WTC11 (cell line): ENCODE measurements at regions not wholly inside any gene's neighbourhood (a gene's known extent, or its start where the extent isn't known, plus 50 kb on each side); places are given as distances from the start of the nearest gene placed in this dataset.

Experiments
- ATAC-seq: fragments of 200-7000 bp; cut with Tn5 transposase; 2 replicates; pipeline ENCODE4 v1.10.0; 2021; ENCODE audit warnings: mild to moderate bottlenecking, moderate library complexity
- CTCF ChIA-PET: fragments of 300-600 bp; sonication (Branson Sonifier 250); formaldehyde crosslinking; loops from one replicate; lab custom pipeline; 2021; ENCODE audit warnings: antibody characterized with exemption; lab: Charles Lee
- POLR2A ChIA-PET: fragments of 350-600 bp; sonication (Branson Sonifier 250); formaldehyde crosslinking; loops from one replicate; lab custom pipeline; 2021; ENCODE audit warnings: antibody characterized with exemption; lab: Charles Lee
- DNase-seq: peaks from one replicate; pipeline ENCODE4 v3.0.0; 2021; ENCODE audit warnings: low spot score
- H3K27ac Mint-ChIP-seq: 2 replicates; pipeline ENCODE4 v1.8.0; 2021; ENCODE audit warnings: mixed read lengths
- H3K27me3 Mint-ChIP-seq: 2 replicates; pipeline ENCODE4 v1.8.0; 2021; ENCODE audit warnings: low read depth, mild to moderate bottlenecking, moderate library complexity, mixed read lengths
- H3K36me3 Mint-ChIP-seq: 2 replicates; pipeline ENCODE4 v1.8.0; 2021; ENCODE audit warnings: mixed read lengths
- H3K4me1 Mint-ChIP-seq: 2 replicates; pipeline ENCODE4 v1.8.0; 2022; ENCODE audit warnings: mixed read lengths
- H3K4me3 Mint-ChIP-seq: 2 replicates; pipeline ENCODE4 v1.8.0; 2021; ENCODE audit warnings: mild to moderate bottlenecking, moderate library complexity, mixed read lengths
- H3K9me3 Mint-ChIP-seq: 2 replicates; pipeline ENCODE4 v1.8.0; 2021; ENCODE audit warnings: mixed read lengths
- ESRRA ChIP-seq: sonication (generic); formaldehyde crosslinking; IDR thresholded peaks from 2 replicates; pipeline ENCODE4 v1.8.1; 2022; ENCODE audit warnings: mild to moderate bottlenecking, missing genetic modification reagents, borderline replicate concordance
- GTF2I ChIP-seq: fragments of 250-450 bp; sonication (Bioruptor Pico); conservative IDR thresholded peaks from 2 replicates; pipeline ENCODE4 v1.4.0; 2021; ENCODE audit warnings: mild to moderate bottlenecking
- HMGA2 ChIP-seq: fragments of 250-450 bp; sonication (Bioruptor Pico); IDR thresholded peaks from 2 replicates; pipeline ENCODE4 v1.4.0; 2021; ENCODE audit warnings: mild to moderate bottlenecking, moderate library complexity
- NFATC4 ChIP-seq: fragments of 250-450 bp; sonication (Bioruptor Pico); IDR thresholded peaks from 2 replicates; pipeline ENCODE4 v1.9.0; 2021; ENCODE audit warnings: mild to moderate bottlenecking
- TEAD1 ChIP-seq: sonication (generic); formaldehyde crosslinking; IDR thresholded peaks from 2 replicates; pipeline ENCODE4 v1.8.0; 2022; ENCODE audit warnings: mild to moderate bottlenecking, missing genetic modification reagents
- ZNF671 ChIP-seq: fragments of 250-450 bp; sonication (Bioruptor Pico); IDR thresholded peaks from 2 replicates; pipeline ENCODE4 v1.8.0; 2021; ENCODE audit warnings: mild to moderate bottlenecking
- TF ChIP-seq, protein P1 (sequence below): fragments of 250-450 bp; sonication (Bioruptor Pico); IDR thresholded peaks from 2 replicates; pipeline ENCODE4 v1.9.0; 2021; ENCODE audit warnings: mild to moderate bottlenecking, borderline replicate concordance
- TF ChIP-seq, protein P2 (sequence below): sonication (generic); formaldehyde crosslinking; IDR thresholded peaks from 2 replicates; pipeline ENCODE4 v1.8.0; 2023; ENCODE audit warnings: mild to moderate bottlenecking, missing genetic modification reagents
- TF ChIP-seq, protein P3 (sequence below): sonication (generic); formaldehyde crosslinking; conservative IDR thresholded peaks from 2 replicates; pipeline ENCODE4 v1.8.1; 2023; ENCODE audit warnings: mild to moderate bottlenecking, low read depth, missing genetic modification reagents, moderate library complexity
- TF ChIP-seq, protein P4 (sequence below): fragments of 250-450 bp; sonication (Bioruptor Pico); IDR thresholded peaks from 2 replicates; pipeline ENCODE4 v1.9.0; 2021; ENCODE audit warnings: mild to moderate bottlenecking
- TF ChIP-seq, protein P5 (sequence below): sonication (generic); formaldehyde crosslinking; IDR thresholded peaks from 2 replicates; pipeline ENCODE4 v1.8.1; 2023; ENCODE audit warnings: mild to moderate bottlenecking, missing genetic modification reagents, moderate library complexity
- TF ChIP-seq, protein P6 (sequence below): sonication (generic); formaldehyde crosslinking; IDR thresholded peaks from 2 replicates; pipeline ENCODE4 v1.8.1; 2023; ENCODE audit warnings: mild to moderate bottlenecking, missing genetic modification reagents, moderate library complexity
- TF ChIP-seq, protein P7 (sequence below): fragments of 250-450 bp; sonication (Bioruptor Pico); IDR thresholded peaks from 2 replicates; pipeline ENCODE4 v1.9.0; 2021; ENCODE audit warnings: moderate library complexity, mild to moderate bottlenecking, inconsistent platforms, borderline replicate concordance

DNA sequence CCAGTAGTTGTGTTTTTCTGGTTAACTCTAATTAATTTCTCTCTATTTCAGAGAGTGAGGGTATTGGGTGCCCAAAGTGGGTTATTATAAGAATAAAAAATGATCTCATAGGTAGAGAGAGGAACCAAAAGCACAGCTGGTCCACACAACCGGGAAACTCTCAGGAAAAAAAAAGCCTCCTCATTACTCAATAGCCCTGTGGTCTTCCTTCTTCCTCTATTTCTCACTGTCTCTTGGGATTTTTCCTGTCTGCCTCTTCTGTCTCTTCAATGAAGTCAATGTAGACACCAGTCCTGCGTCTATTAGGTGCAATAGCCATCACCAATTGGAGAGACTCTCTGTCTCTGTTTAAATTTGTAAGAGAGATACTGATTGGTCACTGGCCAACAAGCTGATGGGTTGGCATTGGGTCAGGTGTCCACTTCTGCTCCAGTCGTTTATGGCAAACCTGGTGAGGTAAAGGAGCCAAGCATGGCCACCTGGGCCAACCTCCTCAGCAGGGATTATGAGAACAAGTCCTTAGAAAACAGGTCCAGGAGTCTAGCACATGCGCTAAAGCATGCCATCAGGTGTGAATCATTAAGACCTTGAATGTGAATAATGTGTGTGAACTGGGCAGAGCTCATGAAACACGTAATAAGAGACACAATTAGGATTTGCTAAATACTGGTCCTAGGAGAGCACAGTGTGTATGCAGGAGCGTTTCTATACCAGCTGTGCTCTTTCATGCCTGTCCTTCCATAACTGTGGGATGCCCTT lies 443.0 kb upstream of the RUNX1 start:
- H3K4me3 Mint-ChIP-seq: no peak overlapping the region
- H3K9me3 Mint-ChIP-seq: 0 out of 2 replicates have a peak, but pooled peaks cover 4% of the 10 kb centered on the region
- POLR2A ChIA-PET: no interaction called here
- ATAC-seq (no peak), DNase-seq (no peak)
- no peaks in the 10 kb centered on the region for H3K27me3 Mint-ChIP-seq
- no peaks in the 10 kb centered on the region for H3K4me1 Mint-ChIP-seq
- TF ChIP-seq, protein P1, sequence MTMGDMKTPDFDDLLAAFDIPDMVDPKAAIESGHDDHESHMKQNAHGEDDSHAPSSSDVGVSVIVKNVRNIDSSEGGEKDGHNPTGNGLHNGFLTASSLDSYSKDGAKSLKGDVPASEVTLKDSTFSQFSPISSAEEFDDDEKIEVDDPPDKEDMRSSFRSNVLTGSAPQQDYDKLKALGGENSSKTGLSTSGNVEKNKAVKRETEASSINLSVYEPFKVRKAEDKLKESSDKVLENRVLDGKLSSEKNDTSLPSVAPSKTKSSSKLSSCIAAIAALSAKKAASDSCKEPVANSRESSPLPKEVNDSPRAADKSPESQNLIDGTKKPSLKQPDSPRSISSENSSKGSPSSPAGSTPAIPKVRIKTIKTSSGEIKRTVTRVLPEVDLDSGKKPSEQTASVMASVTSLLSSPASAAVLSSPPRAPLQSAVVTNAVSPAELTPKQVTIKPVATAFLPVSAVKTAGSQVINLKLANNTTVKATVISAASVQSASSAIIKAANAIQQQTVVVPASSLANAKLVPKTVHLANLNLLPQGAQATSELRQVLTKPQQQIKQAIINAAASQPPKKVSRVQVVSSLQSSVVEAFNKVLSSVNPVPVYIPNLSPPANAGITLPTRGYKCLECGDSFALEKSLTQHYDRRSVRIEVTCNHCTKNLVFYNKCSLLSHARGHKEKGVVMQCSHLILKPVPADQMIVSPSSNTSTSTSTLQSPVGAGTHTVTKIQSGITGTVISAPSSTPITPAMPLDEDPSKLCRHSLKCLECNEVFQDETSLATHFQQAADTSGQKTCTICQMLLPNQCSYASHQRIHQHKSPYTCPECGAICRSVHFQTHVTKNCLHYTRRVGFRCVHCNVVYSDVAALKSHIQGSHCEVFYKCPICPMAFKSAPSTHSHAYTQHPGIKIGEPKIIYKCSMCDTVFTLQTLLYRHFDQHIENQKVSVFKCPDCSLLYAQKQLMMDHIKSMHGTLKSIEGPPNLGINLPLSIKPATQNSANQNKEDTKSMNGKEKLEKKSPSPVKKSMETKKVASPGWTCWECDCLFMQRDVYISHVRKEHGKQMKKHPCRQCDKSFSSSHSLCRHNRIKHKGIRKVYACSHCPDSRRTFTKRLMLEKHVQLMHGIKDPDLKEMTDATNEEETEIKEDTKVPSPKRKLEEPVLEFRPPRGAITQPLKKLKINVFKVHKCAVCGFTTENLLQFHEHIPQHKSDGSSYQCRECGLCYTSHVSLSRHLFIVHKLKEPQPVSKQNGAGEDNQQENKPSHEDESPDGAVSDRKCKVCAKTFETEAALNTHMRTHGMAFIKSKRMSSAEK (CRISPR knock-in tag): no peak
- TF ChIP-seq, protein P2, sequence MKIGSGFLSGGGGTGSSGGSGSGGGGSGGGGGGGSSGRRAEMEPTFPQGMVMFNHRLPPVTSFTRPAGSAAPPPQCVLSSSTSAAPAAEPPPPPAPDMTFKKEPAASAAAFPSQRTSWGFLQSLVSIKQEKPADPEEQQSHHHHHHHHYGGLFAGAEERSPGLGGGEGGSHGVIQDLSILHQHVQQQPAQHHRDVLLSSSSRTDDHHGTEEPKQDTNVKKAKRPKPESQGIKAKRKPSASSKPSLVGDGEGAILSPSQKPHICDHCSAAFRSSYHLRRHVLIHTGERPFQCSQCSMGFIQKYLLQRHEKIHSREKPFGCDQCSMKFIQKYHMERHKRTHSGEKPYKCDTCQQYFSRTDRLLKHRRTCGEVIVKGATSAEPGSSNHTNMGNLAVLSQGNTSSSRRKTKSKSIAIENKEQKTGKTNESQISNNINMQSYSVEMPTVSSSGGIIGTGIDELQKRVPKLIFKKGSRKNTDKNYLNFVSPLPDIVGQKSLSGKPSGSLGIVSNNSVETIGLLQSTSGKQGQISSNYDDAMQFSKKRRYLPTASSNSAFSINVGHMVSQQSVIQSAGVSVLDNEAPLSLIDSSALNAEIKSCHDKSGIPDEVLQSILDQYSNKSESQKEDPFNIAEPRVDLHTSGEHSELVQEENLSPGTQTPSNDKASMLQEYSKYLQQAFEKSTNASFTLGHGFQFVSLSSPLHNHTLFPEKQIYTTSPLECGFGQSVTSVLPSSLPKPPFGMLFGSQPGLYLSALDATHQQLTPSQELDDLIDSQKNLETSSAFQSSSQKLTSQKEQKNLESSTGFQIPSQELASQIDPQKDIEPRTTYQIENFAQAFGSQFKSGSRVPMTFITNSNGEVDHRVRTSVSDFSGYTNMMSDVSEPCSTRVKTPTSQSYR (CRISPR knock-in tag): no peak
- TF ChIP-seq, protein P3, sequence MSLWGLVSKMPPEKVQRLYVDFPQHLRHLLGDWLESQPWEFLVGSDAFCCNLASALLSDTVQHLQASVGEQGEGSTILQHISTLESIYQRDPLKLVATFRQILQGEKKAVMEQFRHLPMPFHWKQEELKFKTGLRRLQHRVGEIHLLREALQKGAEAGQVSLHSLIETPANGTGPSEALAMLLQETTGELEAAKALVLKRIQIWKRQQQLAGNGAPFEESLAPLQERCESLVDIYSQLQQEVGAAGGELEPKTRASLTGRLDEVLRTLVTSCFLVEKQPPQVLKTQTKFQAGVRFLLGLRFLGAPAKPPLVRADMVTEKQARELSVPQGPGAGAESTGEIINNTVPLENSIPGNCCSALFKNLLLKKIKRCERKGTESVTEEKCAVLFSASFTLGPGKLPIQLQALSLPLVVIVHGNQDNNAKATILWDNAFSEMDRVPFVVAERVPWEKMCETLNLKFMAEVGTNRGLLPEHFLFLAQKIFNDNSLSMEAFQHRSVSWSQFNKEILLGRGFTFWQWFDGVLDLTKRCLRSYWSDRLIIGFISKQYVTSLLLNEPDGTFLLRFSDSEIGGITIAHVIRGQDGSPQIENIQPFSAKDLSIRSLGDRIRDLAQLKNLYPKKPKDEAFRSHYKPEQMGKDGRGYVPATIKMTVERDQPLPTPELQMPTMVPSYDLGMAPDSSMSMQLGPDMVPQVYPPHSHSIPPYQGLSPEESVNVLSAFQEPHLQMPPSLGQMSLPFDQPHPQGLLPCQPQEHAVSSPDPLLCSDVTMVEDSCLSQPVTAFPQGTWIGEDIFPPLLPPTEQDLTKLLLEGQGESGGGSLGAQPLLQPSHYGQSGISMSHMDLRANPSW: no peak
- TF ChIP-seq ESRRA (CRISPR knock-in tag) (no peak), ZNF671 (CRISPR knock-in tag) (no peak)
- TF ChIP-seq, protein P4, sequence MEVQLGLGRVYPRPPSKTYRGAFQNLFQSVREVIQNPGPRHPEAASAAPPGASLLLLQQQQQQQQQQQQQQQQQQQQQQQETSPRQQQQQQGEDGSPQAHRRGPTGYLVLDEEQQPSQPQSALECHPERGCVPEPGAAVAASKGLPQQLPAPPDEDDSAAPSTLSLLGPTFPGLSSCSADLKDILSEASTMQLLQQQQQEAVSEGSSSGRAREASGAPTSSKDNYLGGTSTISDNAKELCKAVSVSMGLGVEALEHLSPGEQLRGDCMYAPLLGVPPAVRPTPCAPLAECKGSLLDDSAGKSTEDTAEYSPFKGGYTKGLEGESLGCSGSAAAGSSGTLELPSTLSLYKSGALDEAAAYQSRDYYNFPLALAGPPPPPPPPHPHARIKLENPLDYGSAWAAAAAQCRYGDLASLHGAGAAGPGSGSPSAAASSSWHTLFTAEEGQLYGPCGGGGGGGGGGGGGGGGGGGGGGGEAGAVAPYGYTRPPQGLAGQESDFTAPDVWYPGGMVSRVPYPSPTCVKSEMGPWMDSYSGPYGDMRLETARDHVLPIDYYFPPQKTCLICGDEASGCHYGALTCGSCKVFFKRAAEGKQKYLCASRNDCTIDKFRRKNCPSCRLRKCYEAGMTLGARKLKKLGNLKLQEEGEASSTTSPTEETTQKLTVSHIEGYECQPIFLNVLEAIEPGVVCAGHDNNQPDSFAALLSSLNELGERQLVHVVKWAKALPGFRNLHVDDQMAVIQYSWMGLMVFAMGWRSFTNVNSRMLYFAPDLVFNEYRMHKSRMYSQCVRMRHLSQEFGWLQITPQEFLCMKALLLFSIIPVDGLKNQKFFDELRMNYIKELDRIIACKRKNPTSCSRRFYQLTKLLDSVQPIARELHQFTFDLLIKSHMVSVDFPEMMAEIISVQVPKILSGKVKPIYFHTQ (CRISPR knock-in tag): no peak
- TF ChIP-seq, protein P5, sequence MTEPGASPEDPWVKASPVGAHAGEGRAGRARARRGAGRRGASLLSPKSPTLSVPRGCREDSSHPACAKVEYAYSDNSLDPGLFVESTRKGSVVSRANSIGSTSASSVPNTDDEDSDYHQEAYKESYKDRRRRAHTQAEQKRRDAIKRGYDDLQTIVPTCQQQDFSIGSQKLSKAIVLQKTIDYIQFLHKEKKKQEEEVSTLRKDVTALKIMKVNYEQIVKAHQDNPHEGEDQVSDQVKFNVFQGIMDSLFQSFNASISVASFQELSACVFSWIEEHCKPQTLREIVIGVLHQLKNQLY: no peak
- H3K36me3 Mint-ChIP-seq: no peaks in the 10 kb centered on the region
- CTCF ChIA-PET: no interaction called here
- H3K27ac Mint-ChIP-seq: no peak overlapping the region

DNA sequence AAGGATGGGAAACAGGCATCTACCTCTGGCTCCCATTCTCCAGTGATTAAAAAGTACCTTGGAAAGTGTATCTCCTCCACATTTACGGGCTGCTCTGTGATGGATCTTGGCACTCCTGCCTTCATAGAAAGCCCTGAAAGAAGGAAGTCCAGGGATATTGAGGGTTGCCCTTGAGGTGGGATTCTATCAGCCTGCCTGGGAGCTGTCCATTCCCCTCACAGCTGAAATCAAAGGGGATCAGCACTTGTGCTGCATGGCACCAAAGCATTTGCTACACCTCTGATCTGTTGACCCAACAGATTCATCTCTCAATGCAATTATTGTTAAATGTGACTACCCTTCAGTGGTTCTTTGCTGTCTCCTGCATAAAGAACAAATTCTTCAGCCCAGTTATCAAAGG lies 442.0 kb upstream of the RUNX1 start:
- Mint-ChIP-seq H3K27me3 (no peaks in the 10 kb centered on the region), H3K27ac (no peak overlapping the region), H3K4me3 (no peak overlapping the region), H3K36me3 (no peaks in the 10 kb centered on the region), H3K9me3 (0 out of 2 replicates have a peak, but pooled peaks cover 4% of the 10 kb centered on the region), H3K4me1 (no peaks in the 10 kb centered on the region)
- DNase-seq (no peak), ATAC-seq (peak; percentile 47; the same call in 1 of the 2 replicates)
- ChIA-PET POLR2A (no interaction called here), CTCF (interaction anchor here (0.6 kb wide), 1 partner anchor 349 kb away, joined by 4 read pairs; no protein-coding TSS in a partner anchor)
- TF ChIP-seq, protein P6, sequence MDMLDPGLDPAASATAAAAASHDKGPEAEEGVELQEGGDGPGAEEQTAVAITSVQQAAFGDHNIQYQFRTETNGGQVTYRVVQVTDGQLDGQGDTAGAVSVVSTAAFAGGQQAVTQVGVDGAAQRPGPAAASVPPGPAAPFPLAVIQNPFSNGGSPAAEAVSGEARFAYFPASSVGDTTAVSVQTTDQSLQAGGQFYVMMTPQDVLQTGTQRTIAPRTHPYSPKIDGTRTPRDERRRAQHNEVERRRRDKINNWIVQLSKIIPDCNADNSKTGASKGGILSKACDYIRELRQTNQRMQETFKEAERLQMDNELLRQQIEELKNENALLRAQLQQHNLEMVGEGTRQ (CRISPR knock-in tag): no peak
- TF ChIP-seq NFATC4 (CRISPR knock-in tag) (no peak), TEAD1 (CRISPR knock-in tag) (no peak), HMGA2 (CRISPR knock-in tag) (no peak), GTF2I (no peak)
- TF ChIP-seq, protein P7, sequence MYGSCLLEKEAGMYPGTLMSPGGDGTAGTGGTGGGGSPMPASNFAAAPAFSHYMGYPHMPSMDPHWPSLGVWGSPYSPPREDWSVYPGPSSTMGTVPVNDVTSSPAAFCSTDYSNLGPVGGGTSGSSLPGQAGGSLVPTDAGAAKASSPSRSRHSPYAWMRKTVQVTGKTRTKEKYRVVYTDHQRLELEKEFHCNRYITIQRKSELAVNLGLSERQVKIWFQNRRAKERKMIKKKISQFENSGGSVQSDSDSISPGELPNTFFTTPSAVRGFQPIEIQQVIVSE: no peak
- TF ChIP-seq, protein P4 (CRISPR knock-in tag): no peak
